H1 (cell line): ENCODE measurements at regions not wholly inside any gene's neighbourhood (a gene's known extent, or its start where the extent isn't known, plus 50 kb on each side); places are given as distances from the start of the nearest gene placed in this dataset.

Experiments used
- ATF2 ChIP-seq: IDR thresholded peaks from 2 replicates; pipeline ENCODE4 v1.6.1; 2012; ENCODE audit warnings: low read length, inconsistent platforms
- EP300 ChIP-seq, 2 experiments: IDR thresholded peaks; 1 replicate in 1 of 2; 2 replicates in 1 of 2; pipeline ENCODE4 v1.6.1; 2011 to 2012; ENCODE audit warnings: low read depth in 2 of 2, low read length in 2 of 2, mild to moderate bottlenecking in 2 of 2, borderline replicate concordance in 1 of 2, inconsistent platforms in 1 of 2, moderate library complexity in 1 of 2
- GABPA ChIP-seq: IDR thresholded peaks from 2 replicates; pipeline ENCODE4 v1.6.1; 2011; ENCODE audit warnings: mild to moderate bottlenecking, low read length, moderate library complexity, borderline replicate concordance; ENCODE audit not compliant: insufficient read depth
- HDAC2 ChIP-seq, 2 experiments: fragments of 300-600 bp in 1 of 2; sonication (generic) in 1 of 2; IDR thresholded peaks; 2 replicates each; pipeline ENCODE4 v1.6.1; 2011 to 2012; ENCODE audit warnings: low read depth in 2 of 2, low read length in 2 of 2, mild to moderate bottlenecking in 2 of 2, moderate library complexity in 2 of 2, borderline replicate concordance in 1 of 2, inconsistent platforms in 1 of 2
- POU5F1 ChIP-seq: IDR thresholded peaks from 2 replicates; pipeline ENCODE4 v1.6.1; 2011; ENCODE audit warnings: low read depth, mild to moderate bottlenecking, low read length, moderate library complexity
- SIX5 ChIP-seq: IDR thresholded peaks from 2 replicates; pipeline ENCODE4 v1.6.1; 2011; ENCODE audit warnings: mild to moderate bottlenecking, low read depth, low read length

DNA sequence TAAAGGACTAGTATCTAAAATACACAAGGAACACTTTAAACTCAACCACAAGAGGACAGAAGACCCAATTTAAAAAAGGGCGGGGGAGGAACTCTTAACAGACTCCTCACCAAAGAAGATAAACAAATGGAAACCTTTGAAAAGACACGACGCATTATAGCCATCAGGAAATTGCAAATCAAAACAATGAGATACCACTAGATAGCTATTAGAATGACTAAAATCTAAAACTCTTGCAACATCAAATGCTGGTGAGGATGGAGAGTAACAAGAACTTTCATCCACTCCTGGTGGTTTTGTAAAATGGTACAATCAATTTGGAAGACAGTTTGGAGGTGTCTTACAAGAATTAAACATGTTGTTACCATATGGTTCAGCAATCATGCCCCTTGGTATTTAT lies 708.2 kb downstream of the BRINP3 start (continued):
- TF ChIP-seq ATF2: no peak
- no peak for TF ChIP-seq EP300 (IDR thresholded peaks at IDR 0.05; ENCODE audit: borderline replicate concordance in 1 of 2, low read depth in 2 of 2, low read length in 2 of 2)
- no peak for TF ChIP-seq SIX5
- no peak for TF ChIP-seq GABPA
- TF ChIP-seq HDAC2 (IDR thresholded peaks at IDR 0.05; ENCODE audit: borderline replicate concordance in 1 of 2, low read depth in 2 of 2, low read length in 2 of 2): no peak
- no peak for TF ChIP-seq POU5F1
